HG03159 (cell line): ENCODE measurements at regions not wholly inside any gene's neighbourhood (a gene's known extent, or its start where the extent isn't known, plus 50 kb on each side); places are given as distances from the start of the nearest gene placed in this dataset.
"Not testable (repeated sequence)": the region's sequence is repeated elsewhere in the genome, so short reads cannot be mapped to it uniquely, and the experiment has no call there.

Experiments
- ATAC-seq: cut with Tn5 transposase; IDR thresholded peaks from one replicate; pipeline ENCODE4 v1.9.1; 2021; ENCODE audit warnings: mild to moderate bottlenecking, moderate library complexity; ENCODE audit not compliant: unreplicated experiment

- ATAC-seq = no peak
These were observed 133.7 kb downstream of the ATL2 start for GRCh38 chr2:38243186-38243880.

- no peak for ATAC-seq
These were observed 137.6 kb downstream of the ATL2 start for GRCh38 chr2:38239452-38239851.

GRCh38 chr2:38238705-38239104, 138.4 kb downstream of the ATL2 start:
- ATAC-seq = not testable (repeated sequence)

- ATAC-seq = no peak
These were observed 139.8 kb downstream of the ATL2 start for GRCh38 chr2:38237311-38237710.

GRCh38 chr2:38233231-38233983, 143.7 kb downstream of the ATL2 start:
- ATAC-seq = no peak

- no peak for ATAC-seq
These were observed 144.6 kb downstream of the ATL2 start for GRCh38 chr2:38232454-38232853.

GRCh38 chr2:38230756-38231155, 146.3 kb downstream of the ATL2 start:
- ATAC-seq = no peak

GRCh38 chr2:38228753-38229152, 148.3 kb downstream of the ATL2 start:
- no peak for ATAC-seq

GRCh38 chr2:38224821-38225437, 149.0 kb upstream of the CYP1B1 start:
- ATAC-seq = no peak

GRCh38 chr2:38224181-38224580, 148.2 kb upstream of the CYP1B1 start:
- no peak for ATAC-seq

GRCh38 chr2:38223256-38223655, 147.3 kb upstream of the CYP1B1 start:
- no peak for ATAC-seq

- ATAC-seq = no peak
These were observed 144.2 kb upstream of the CYP1B1 start for GRCh38 chr2:38220164-38220563.

- ATAC-seq = no peak
These were observed 143.0 kb upstream of the CYP1B1 start for GRCh38 chr2:38218995-38219394.

- ATAC-seq = no peak
These were observed 142.6 kb upstream of the CYP1B1 start for GRCh38 chr2:38218591-38218991.

GRCh38 chr2:38217401-38218188, 141.6 kb upstream of the CYP1B1 start:
- ATAC-seq = no peak

GRCh38 chr2:38216886-38217285, 140.9 kb upstream of the CYP1B1 start:
- no peak for ATAC-seq

GRCh38 chr2:38215993-38216392, 140.0 kb upstream of the CYP1B1 start:
- no peak for ATAC-seq

GRCh38 chr2:38215522-38215921, 139.6 kb upstream of the CYP1B1 start:
- no peak for ATAC-seq

GRCh38 chr2:38214209-38214717, 138.3 kb upstream of the CYP1B1 start:
- no peak for ATAC-seq

GRCh38 chr2:38213619-38214167, 137.7 kb upstream of the CYP1B1 start:
- no peak for ATAC-seq

- ATAC-seq = no peak
These were observed 136.4 kb upstream of the CYP1B1 start for GRCh38 chr2:38212312-38212711.
